Stimulated activated CD4-positive, alpha-beta T cell treated with anti-CD3 and anti-CD28 coated beads, Interleukin-15, amount 100 ng/mL, for 1 hour (primary cell): ENCODE measurements at regions not wholly inside any gene's neighbourhood (a gene's known extent, or its start where the extent isn't known, plus 50 kb on each side); places are given as distances from the start of the nearest gene placed in this dataset.

Experiments
- DNase-seq, 2 donors: peaks; one replicate each; pipeline ENCODE4 v3.0.0-alpha.2; 2020; ENCODE audit warnings: low read depth in 1 of 2, low spot score in 1 of 2

DNA sequence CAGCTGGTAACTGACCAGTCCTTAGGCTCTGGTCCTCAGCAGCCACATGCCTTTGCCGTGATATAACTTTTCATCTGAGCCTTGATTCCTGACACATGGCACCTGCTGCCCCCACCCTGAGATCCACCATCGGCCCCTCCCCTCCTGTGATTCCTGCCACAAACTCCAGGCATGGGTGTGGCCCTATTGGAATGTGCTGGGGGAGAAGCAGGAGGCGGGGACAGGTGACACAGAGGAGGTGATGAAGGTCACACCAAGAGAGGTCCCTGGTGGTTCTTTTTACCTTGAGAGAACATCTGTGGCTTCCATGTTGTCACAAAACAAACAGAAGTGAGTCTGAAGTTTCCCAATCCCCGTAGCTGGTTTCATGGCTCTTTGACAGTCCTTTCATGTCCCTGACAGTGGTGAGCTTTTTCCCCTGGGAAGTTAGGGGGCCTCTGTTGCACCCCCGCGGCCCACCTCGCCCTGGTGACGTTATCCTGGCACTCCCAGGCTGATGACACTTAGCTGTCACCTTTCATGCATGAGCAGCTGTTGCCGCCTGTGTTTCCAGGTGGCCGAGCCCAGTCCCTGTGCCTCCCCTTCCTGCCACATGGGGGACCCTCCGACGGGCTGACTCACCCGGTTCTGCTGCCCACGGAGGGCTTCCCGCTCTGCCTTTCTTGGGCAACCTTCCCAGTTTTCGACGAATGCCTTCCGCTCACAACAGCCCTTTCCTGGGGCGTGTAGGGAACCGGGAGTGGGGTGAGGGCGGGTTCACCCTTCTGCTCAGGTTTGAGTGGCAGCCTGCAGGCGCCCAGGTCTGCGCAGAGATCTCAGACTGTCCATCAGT lies 66.3 kb upstream of the GLI2 start:
- DNase-seq: no peak

DNA sequence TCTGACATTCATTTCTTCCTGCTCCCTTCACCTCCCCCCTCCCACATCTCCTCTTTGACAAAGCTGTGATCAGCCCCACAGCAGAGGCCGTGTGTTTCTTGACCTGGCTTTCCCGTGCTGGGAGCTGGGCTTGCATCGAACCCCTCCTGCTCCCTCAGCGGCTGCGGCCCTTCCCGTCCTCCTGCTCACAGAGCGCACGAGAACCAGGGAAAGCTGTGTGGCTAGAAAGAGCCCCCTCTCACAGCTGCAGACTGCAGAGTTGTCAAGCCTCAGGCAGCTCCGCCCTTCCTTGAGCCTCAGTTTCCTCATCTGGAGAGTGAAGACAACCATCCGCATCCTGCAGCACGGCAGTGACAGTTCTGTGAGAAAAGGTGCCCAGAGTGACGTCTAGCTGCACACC lies 65.7 kb upstream of the GLI2 start:
- no peak for DNase-seq

DNA sequence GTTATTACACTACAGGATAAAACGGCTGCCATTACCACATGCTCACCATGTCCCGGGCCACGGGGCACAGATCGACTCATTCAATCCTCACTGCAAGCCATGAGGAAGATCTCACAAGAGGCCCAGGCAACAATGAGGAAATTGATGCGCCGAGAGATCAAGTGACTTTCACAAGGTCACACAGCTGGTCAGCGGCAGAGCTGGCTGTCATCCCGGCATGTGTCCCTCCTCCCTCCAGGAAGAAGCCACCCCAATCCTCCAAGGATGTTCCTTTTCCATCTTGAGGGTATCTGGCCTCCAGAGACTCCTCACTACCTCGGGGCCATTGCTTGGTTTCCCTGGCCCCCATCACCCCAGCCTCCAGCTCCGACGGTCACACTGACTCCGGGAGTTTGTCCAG lies 65.3 kb upstream of the GLI2 start:
- DNase-seq: no peak

- DNase-seq: no peak
These were observed 64.7 kb upstream of the GLI2 start for GRCh38 chr2:120670771-120671480.

DNA sequence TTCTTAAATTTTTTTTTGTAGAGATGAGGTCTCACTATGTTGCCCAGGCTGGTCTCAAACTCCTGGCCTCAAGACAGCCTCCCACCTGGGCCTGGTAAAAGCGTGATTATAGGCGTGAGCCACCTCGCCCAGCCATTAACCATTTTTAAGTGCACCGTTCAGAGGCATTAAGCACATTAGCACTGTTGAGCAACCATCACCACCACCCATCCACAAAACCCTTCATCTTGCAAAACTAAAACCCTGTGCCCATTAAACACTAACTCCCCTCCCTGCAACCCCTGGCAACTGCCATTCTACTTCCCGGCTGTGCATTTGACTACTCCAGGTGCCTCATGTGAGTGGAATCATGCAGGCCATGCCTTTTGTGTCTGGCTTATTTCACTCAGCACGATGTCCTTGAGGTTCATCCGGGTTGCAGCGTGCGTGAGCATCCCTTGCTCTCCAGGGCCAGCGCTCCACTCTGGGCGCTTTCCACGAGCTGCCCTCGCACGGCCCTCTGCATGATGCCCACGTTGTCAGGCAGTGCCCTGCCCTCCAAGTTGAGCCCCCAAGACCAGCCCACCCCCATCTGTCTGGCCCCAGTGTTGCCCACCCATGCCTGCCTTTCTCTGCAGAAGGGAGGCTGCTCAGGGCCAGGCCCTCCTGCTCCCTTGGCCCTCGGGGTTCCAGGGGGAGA lies 63.0 kb upstream of the GLI2 start:
- DNase-seq: no peak

DNA sequence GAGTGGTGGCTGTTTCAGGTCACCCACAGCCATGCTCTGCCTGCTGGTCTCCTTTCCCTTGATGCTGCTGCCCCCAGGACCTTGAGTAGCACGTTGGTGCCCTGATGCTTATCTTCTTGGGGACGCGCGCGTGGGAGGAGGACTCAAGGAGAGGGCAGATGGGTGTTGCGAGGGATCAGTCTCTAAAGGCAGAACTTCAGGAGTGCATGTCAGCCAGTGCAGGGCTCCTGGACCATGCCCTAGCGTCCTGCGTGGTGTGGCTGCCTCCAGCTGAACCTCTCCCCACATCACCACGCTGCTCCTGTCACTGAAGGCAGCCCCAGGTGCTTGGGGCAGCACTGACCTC lies 62.5 kb upstream of the GLI2 start:
- no peak for DNase-seq

DNA sequence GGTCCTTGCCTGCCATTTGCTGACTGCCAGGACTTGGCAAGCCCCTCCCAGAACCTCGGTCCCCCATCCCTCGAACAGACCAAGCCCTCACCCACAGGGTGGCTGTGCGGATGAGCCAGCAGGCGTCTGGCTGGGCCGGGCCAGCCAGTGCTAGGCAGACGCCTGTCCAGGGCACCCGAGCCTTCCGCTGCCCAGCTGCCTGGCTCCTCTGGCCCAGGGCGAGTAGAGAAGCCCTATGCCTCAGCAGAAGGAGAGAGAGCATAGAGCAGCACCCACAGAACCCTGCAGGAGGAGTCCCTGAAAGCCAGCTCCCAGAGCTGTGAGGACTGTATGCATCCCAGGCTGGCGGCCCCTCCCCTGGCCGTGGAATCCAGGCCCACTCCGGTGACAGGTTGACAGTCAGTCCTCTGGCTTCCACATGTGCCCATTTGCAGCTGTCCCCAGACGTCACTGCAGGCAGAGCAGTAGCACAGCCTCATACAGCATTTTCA lies 62.1 kb upstream of the GLI2 start:
- DNase-seq: no peak

GRCh38 chr2:120674246-120675170 lies 61.2 kb upstream of the GLI2 start:
- no peak for DNase-seq

GRCh38 chr2:120675460-120676130 lies 60.1 kb upstream of the GLI2 start:
- peak in 1 of 2 donors; percentile 31 for DNase-seq

DNA sequence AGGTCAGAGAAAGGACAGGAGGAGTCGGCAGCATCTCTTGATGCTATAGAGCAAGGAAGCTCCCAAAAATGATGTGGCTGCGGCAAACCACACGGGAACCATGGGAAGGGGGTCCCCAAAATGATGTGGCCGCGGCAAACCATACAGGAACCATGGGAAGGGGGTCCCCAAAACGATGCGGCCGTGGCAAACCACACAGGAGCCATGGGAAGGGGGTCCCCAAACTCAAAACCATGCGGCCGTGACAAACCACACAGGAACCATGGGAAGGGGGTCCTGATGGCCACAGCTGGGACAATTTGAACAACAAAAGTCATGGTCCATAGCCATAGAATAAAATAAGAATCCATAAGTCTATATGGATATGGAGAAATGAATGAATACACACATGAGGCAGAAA lies 58.4 kb upstream of the GLI2 start:
- no peak for DNase-seq

- DNase-seq: no peak
These were observed 57.9 kb upstream of the GLI2 start for GRCh38 chr2:120677696-120678247.

GRCh38 chr2:120678251-120678650 lies 57.4 kb upstream of the GLI2 start:
- no peak for DNase-seq

DNA sequence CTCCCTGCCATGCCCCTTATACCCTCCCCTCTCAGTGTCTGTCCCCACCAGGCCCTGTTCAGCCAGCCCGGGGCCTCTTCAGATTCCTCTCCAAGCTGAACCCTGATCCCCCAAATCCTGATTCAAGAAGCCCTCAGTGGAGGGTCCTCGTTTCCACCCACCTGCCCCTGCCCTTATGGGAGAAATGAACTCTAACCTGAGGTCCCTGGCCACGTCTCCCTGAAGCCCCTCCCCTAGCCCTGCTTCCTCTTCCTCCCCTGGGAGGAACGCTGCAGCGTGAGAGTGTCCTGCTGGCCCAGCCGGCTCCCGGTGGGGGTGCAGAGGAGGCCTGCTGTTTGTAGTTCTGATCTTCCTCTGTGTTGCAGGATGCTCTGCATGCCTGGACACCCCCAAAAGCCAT lies 56.7 kb upstream of the GLI2 start:
- no peak for DNase-seq

DNA sequence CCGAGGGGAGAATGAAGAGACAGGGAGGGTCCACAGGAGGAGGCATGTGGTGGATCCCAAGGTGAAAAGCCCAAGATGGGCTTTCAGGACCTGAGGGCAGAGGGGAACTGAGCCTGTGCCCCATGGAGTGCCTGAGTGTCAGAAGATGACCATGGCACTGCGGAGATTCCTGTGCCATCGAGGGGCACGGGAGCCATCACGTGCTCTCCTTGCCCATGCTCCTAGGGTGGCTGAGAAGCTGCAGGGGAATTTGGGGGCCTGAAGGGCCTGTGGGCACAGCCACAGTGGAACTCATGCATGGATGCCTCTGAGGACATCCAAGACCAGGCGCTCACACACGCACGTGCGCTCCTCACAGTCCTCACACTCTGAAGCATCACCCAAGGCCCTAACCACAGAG lies 56.1 kb upstream of the GLI2 start:
- no peak for DNase-seq

- DNase-seq: peak; percentile 34 to 49
These were observed 55.4 kb upstream of the GLI2 start for GRCh38 chr2:120680136-120680761.

DNA sequence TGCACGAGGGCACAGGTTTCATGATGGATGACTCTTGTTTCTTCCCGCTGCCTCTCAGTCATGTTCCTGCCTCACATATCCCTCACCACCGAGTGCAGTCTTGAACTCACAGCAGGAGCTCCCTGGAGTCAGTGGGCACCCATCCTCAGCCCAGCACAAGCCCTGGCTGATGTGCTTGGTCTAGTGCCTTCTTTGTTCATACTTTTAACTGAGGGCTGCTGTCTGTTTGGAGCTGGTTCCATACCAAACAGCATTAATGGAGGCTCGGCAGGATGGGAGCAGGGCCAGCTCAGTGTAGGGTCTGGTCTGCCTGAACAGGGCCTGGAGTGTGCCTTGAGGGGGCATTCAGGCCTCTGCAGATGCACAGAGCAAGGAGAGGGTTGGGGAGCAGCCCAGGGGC lies 54.5 kb upstream of the GLI2 start:
- DNase-seq: no peak

- no peak for DNase-seq
These were observed 53.9 kb upstream of the GLI2 start for GRCh38 chr2:120681696-120682288.

DNA sequence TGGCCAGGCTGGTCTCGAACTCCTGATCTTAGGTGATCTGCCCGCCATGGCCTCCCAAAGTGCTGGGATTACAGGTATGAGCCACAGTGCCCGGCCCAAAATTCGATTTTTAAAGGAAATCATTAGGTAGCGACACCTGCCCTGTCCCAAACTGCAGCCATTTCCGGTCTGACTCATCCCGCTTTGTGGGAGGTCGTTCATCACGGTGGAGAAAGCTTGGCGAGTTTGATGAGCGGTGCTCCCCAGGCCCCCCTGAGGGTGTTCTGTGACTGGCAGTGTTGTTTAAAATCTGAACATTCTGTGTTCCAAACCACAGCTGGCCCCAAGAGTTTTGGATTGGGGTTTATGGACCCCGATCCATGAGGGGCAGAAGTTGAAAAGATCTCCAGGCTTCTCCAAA lies 53.0 kb upstream of the GLI2 start:
- DNase-seq: no peak

- no peak for DNase-seq
These were observed 52.6 kb upstream of the GLI2 start for GRCh38 chr2:120683081-120683480.
